IMR-90 (cell line): ENCODE measurements at regions not wholly inside any gene's neighbourhood (a gene's known extent, or its start where the extent isn't known, plus 50 kb on each side); places are given as distances from the start of the nearest gene placed in this dataset.

Source experiments
- ATAC-seq: fragments of 200-7000 bp; cut with Tn5 transposase; 2 replicates; pipeline ENCODE4 v1.9.1; 2020; ENCODE audit warnings: low read depth, mild to moderate bottlenecking, moderate library complexity
- BruUV-seq: library from RNA; stranded (reverse); fragments of 400-500 nt; replicated peaks from 2 replicates; lab custom pipeline; 2021; lab: Mats Ljungman, UMichigan
- CTCF ChIA-PET: fragments of 300-600 bp; formaldehyde crosslinking; extraction: SDS; loops from one replicate; lab custom pipeline; 2021; ENCODE audit warnings: antibody characterized with exemption; lab: Yijun Ruan, JAX
- POLR2A ChIA-PET: fragments of 300-600 bp; sonication (Branson Sonifier 250); formaldehyde crosslinking; loops from one replicate; lab custom pipeline; 2022; ENCODE audit warnings: antibody characterized with exemption; ENCODE audit not compliant: unreplicated experiment; lab: Charles Lee
- DNase-seq: peaks from one replicate; pipeline ENCODE4 v3.0.0; 2013
- H2AFZ ChIP-seq: replicated peaks from 2 replicates; pipeline ENCODE3; 2013; ENCODE audit warnings: low read length, mild to moderate bottlenecking; ENCODE audit not compliant: poor library complexity
- H2AK5ac ChIP-seq: 2 replicates; pipeline ENCODE4 v1.6.1; 2013; ENCODE audit warnings: low read depth, low read length, inconsistent platforms
- H2AK9ac ChIP-seq: replicated peaks from 2 replicates; pipeline ENCODE3; 2013; ENCODE audit warnings: mild to moderate bottlenecking, low read depth, low read length, moderate library complexity; ENCODE audit not compliant: poor library complexity
- H2BK120ac ChIP-seq: 2 replicates; pipeline ENCODE4 v1.6.1; 2013; ENCODE audit warnings: low read depth, low read length, inconsistent platforms
- H2BK15ac ChIP-seq: 3 replicates; pipeline ENCODE4 v1.6.1; 2013; ENCODE audit warnings: low read depth, low read length, inconsistent platforms
- H2BK20ac ChIP-seq: 2 replicates; pipeline ENCODE4 v1.6.1; 2013; ENCODE audit warnings: low read depth, mild to moderate bottlenecking, inconsistent platforms, low read length, moderate library complexity
- H2BK5ac ChIP-seq: 2 replicates; pipeline ENCODE4 v1.6.1; 2013; ENCODE audit warnings: mild to moderate bottlenecking, low read depth, low read length, inconsistent platforms; ENCODE audit not compliant: poor library complexity, severe bottlenecking
- H3K14ac ChIP-seq: replicated peaks from 2 replicates; pipeline ENCODE4 v1.6.1; 2013; ENCODE audit warnings: low read depth, low read length, inconsistent platforms
- H3K18ac ChIP-seq: 2 replicates; pipeline ENCODE4 v1.6.1; 2013; ENCODE audit warnings: low read depth, low read length, control low read depth
- H3K23ac ChIP-seq: 2 replicates; pipeline ENCODE4 v1.6.1; 2013; ENCODE audit warnings: low read depth, low read length, inconsistent platforms
- H3K27ac ChIP-seq: 2 replicates; pipeline ENCODE4 v1.5.1; 2013; ENCODE audit warnings: mild to moderate bottlenecking, control low read depth, low read length; ENCODE audit not compliant: insufficient read depth
- H3K27me3 ChIP-seq: 2 replicates; pipeline ENCODE4 v1.6.1; 2013; ENCODE audit warnings: low read length; ENCODE audit not compliant: control insufficient read depth, insufficient read depth
- H3K36me3 ChIP-seq: 2 replicates; pipeline ENCODE4 v1.6.1; 2013; ENCODE audit warnings: low read length, mixed read lengths; ENCODE audit not compliant: control insufficient read depth, insufficient read depth
- H3K4ac ChIP-seq: 2 replicates; pipeline ENCODE4 v1.6.1; 2013; ENCODE audit warnings: low read depth, low read length, inconsistent platforms
- H3K4me1 ChIP-seq: 2 replicates; pipeline ENCODE4 v1.6.1; 2013; ENCODE audit warnings: low read length, mixed read lengths; ENCODE audit not compliant: control insufficient read depth, insufficient read depth
- H3K4me2 ChIP-seq: 2 replicates; pipeline ENCODE4 v1.6.1; 2013; ENCODE audit warnings: low read depth, mild to moderate bottlenecking, control low read depth, low read length, moderate library complexity
- H3K4me3 ChIP-seq: 2 replicates; pipeline ENCODE4 v1.5.1; 2013; ENCODE audit warnings: low read depth, mild to moderate bottlenecking, control low read depth, low read length, moderate library complexity; ENCODE audit not compliant: insufficient read depth
- H3K56ac ChIP-seq: 2 replicates; pipeline ENCODE4 v1.6.1; 2013; ENCODE audit warnings: low read length, inconsistent platforms; ENCODE audit not compliant: insufficient read depth; ENCODE audit errors: extremely low read depth
- H3K79me1 ChIP-seq, 2 experiments: 2 replicates each; pipeline ENCODE4 v1.6.1; 2013; ENCODE audit warnings: low read length in 2 of 2, inconsistent platforms in 1 of 2, low read depth in 1 of 2
- H3K9ac ChIP-seq: 2 replicates; pipeline ENCODE4 v1.6.1; 2013; ENCODE audit warnings: low read depth, low read length, control low read depth
- H3K9me1 ChIP-seq: 2 replicates; pipeline ENCODE4 v1.6.1; 2013; ENCODE audit warnings: low read length, inconsistent platforms; ENCODE audit not compliant: insufficient read depth
- H3K9me3 ChIP-seq: 2 replicates; pipeline ENCODE4 v1.6.1; 2013; ENCODE audit warnings: low read length; ENCODE audit not compliant: control insufficient read depth, insufficient read depth
- H4K20me1 ChIP-seq: 2 replicates; pipeline ENCODE4 v1.6.1; 2013; ENCODE audit warnings: low read length, inconsistent platforms; ENCODE audit not compliant: insufficient read depth
- H4K5ac ChIP-seq: 2 replicates; pipeline ENCODE4 v1.6.1; 2013; ENCODE audit warnings: mild to moderate bottlenecking, low read depth, low read length, control low read depth
- H4K8ac ChIP-seq, 2 experiments: 2 replicates each; pipeline ENCODE4 v1.6.1; 2013; ENCODE audit warnings: low read depth in 2 of 2, low read length in 2 of 2, control low read depth in 1 of 2, inconsistent platforms in 1 of 2
- H4K91ac ChIP-seq: 2 replicates; pipeline ENCODE4 v1.6.1; 2013; ENCODE audit warnings: low read depth, low read length, inconsistent platforms; ENCODE audit not compliant: insufficient read depth
- BHLHE40 ChIP-seq: fragments of 150-350 bp; IDR thresholded peaks from 2 replicates; pipeline ENCODE4 v1.6.1; 2016; ENCODE audit warnings: mild to moderate bottlenecking, low read depth, low read length
- CTCF ChIP-seq: conservative IDR thresholded peaks from 2 replicates; pipeline ENCODE4 v1.5.1; 2012; ENCODE audit warnings: mild to moderate bottlenecking, low read depth, low read length, improper control_type of control experiment
- MAFK ChIP-seq: IDR thresholded peaks from 2 replicates; pipeline ENCODE4 v1.6.1; 2012; ENCODE audit warnings: low read depth, low read length, improper control_type of control experiment
- MXI1 ChIP-seq: IDR thresholded peaks from 2 replicates; pipeline ENCODE4 v1.6.1; 2012; ENCODE audit warnings: low read depth, mild to moderate bottlenecking, low read length, moderate library complexity, borderline replicate concordance
- NFE2L2 ChIP-seq: fragments of 150-350 bp; IDR thresholded peaks from 2 replicates; pipeline ENCODE4 v1.6.1; 2016; ENCODE audit warnings: low read depth, mild to moderate bottlenecking, low read length
- RAD21 ChIP-seq: IDR thresholded peaks from 2 replicates; pipeline ENCODE4 v1.6.1; 2012; ENCODE audit warnings: low read length, improper control_type of control experiment
- RCOR1 ChIP-seq: IDR thresholded peaks from 2 replicates; pipeline ENCODE4 v1.6.1; 2012; ENCODE audit warnings: mild to moderate bottlenecking, low read length, improper control_type of control experiment; ENCODE audit not compliant: insufficient replicate concordance
- WGBS, 2 experiments: methylation state at CpG; one replicate each; pipeline versions ENCODE4 v1.1.5 to v1.1.7; 2013; ENCODE audit warnings: missing lambda C conversion rate in 2 of 2; ENCODE audit not compliant: insufficient read length in 1 of 2; ENCODE audit errors: extremely low coverage in 2 of 2; 5-methylcytosine and 5-hydroxymethylcytosine counted together
- dilution Hi-C: fragments of 300-500 bp; cut with HindIII; formaldehyde crosslinking; loops from one replicate; pipeline ENCODE4 v1.14.3; 2018; ENCODE audit warnings: low sequenced_read_pairs; ENCODE audit not compliant: unreplicated experiment
- in situ Hi-C: fragments of 300-500 bp; cut with MboI; formaldehyde crosslinking; loops from 3 replicates; pipeline ENCODE4 v1.14.3; 2019; ENCODE audit warnings: low sequenced_read_pairs, inconsistent platforms, mixed read lengths
- intact Hi-C: fragments of 100-400 bp; cut with micrococcal nuclease; formaldehyde crosslinking; loops from 2 replicates; pipeline ENCODE4 v1.10.0; 2022

DNA sequence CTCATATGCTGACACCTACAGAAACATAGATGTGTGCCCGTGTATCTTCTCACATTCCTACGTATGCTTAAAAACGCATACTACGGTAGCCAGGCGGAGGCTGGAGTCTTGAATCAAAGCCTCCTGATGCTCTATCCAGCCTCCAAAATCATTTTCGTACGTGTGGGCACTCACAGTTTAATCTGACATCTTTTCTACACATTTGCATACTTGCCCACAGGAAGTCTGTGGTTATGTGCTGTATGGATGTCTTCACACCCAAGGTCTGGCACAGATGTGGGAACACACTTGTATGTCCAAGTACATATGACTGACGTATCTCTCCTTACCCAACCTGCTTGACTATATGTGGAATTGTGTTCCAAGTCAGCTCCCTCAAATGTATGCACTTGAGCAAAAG is 561.8 kb upstream of the CADM1 start:
- no TSS peak for BruUV-seq
- H3K56ac ChIP-seq, result no peak overlapping the region
- WGBS, 2 experiments, result 97% methylated on average over 5 of the region's 8 CpGs; no CpG with 5 or more reads in 1 of the 2 experiments

More for the DNA sequence above, 561.8 kb upstream of the CADM1 start:
- Histone ChIP-seq H2BK15ac (no peak overlapping the region), H4K5ac (no peak overlapping the region), H3K4ac (no peak overlapping the region), H4K8ac (no peak overlapping the region), H2AK5ac (no peak overlapping the region), H3K9me3 (peaks cover 2% of the 10 kb centered on the region; the same call in 1 of the 2 replicates), H3K9ac (no peak overlapping the region), H4K20me1 (no peaks in the 10 kb centered on the region), H2BK20ac (no peak overlapping the region), H2AFZ (no peak overlapping the region), H4K91ac (no peak overlapping the region), H3K14ac (no peak overlapping the region), H3K27ac (no peak overlapping the region), H3K23ac (no peak overlapping the region), H2AK9ac (no peak overlapping the region), H3K27me3 (no peaks in the 10 kb centered on the region; the same call in 1 of the 2 replicates), H2BK5ac (no peak overlapping the region), H2BK120ac (no peak overlapping the region), H3K4me3 (no peak overlapping the region), H3K4me2 (no peak overlapping the region), H3K36me3 (no peaks in the 10 kb centered on the region), H3K4me1 (no peaks in the 10 kb centered on the region), H3K79me1 (no peaks in the 10 kb centered on the region), H3K18ac (no peak overlapping the region), H3K9me1 (no peaks in the 10 kb centered on the region)
- TF ChIP-seq NFE2L2 (no peak), CTCF (no peak), RAD21 (no peak), BHLHE40 (no peak), MXI1 (no peak), RCOR1 (no peak), MAFK (no peak)
- CTCF ChIA-PET, result no interaction called here
- no peak for DNase-seq
- POLR2A ChIA-PET, result no interaction called here
- in situ Hi-C loops, result no loop called here
- intact Hi-C loops, result no loop called here
- ATAC-seq, result no peak
- dilution Hi-C loops, result no loop called here
